IMR-90 (cell line): ENCODE measurements at regions not wholly inside any gene's neighbourhood (a gene's known extent, or its start where the extent isn't known, plus 50 kb on each side); places are given as distances from the start of the nearest gene placed in this dataset.

Experiments
- ATAC-seq: fragments of 200-7000 bp; cut with Tn5 transposase; 2 replicates; pipeline ENCODE4 v1.9.1; 2020; ENCODE audit warnings: low read depth, mild to moderate bottlenecking, moderate library complexity
- BruUV-seq: library from RNA; stranded (reverse); fragments of 400-500 nt; replicated peaks from 2 replicates; lab custom pipeline; 2021; lab: Mats Ljungman, UMichigan
- CTCF ChIA-PET: fragments of 300-600 bp; formaldehyde crosslinking; extraction: SDS; loops from one replicate; lab custom pipeline; 2021; ENCODE audit warnings: antibody characterized with exemption; lab: Yijun Ruan, JAX
- POLR2A ChIA-PET: fragments of 300-600 bp; sonication (Branson Sonifier 250); formaldehyde crosslinking; loops from one replicate; lab custom pipeline; 2022; ENCODE audit warnings: antibody characterized with exemption; ENCODE audit not compliant: unreplicated experiment; lab: Charles Lee
- DNase-seq: peaks from one replicate; pipeline ENCODE4 v3.0.0; 2013
- H2AFZ ChIP-seq: replicated peaks from 2 replicates; pipeline ENCODE3; 2013; ENCODE audit warnings: low read length, mild to moderate bottlenecking; ENCODE audit not compliant: poor library complexity
- H2AK5ac ChIP-seq: 2 replicates; pipeline ENCODE4 v1.6.1; 2013; ENCODE audit warnings: low read depth, low read length, inconsistent platforms
- H2AK9ac ChIP-seq: replicated peaks from 2 replicates; pipeline ENCODE3; 2013; ENCODE audit warnings: mild to moderate bottlenecking, low read depth, low read length, moderate library complexity; ENCODE audit not compliant: poor library complexity
- H2BK120ac ChIP-seq: 2 replicates; pipeline ENCODE4 v1.6.1; 2013; ENCODE audit warnings: low read depth, low read length, inconsistent platforms
- H2BK15ac ChIP-seq: 3 replicates; pipeline ENCODE4 v1.6.1; 2013; ENCODE audit warnings: low read depth, low read length, inconsistent platforms
- H2BK20ac ChIP-seq: 2 replicates; pipeline ENCODE4 v1.6.1; 2013; ENCODE audit warnings: low read depth, mild to moderate bottlenecking, inconsistent platforms, low read length, moderate library complexity
- H2BK5ac ChIP-seq: 2 replicates; pipeline ENCODE4 v1.6.1; 2013; ENCODE audit warnings: mild to moderate bottlenecking, low read depth, low read length, inconsistent platforms; ENCODE audit not compliant: poor library complexity, severe bottlenecking
- H3K14ac ChIP-seq: replicated peaks from 2 replicates; pipeline ENCODE4 v1.6.1; 2013; ENCODE audit warnings: low read depth, low read length, inconsistent platforms
- H3K18ac ChIP-seq: 2 replicates; pipeline ENCODE4 v1.6.1; 2013; ENCODE audit warnings: low read depth, low read length, control low read depth
- H3K23ac ChIP-seq: 2 replicates; pipeline ENCODE4 v1.6.1; 2013; ENCODE audit warnings: low read depth, low read length, inconsistent platforms
- H3K27ac ChIP-seq: 2 replicates; pipeline ENCODE4 v1.5.1; 2013; ENCODE audit warnings: mild to moderate bottlenecking, control low read depth, low read length; ENCODE audit not compliant: insufficient read depth
- H3K27me3 ChIP-seq: 2 replicates; pipeline ENCODE4 v1.6.1; 2013; ENCODE audit warnings: low read length; ENCODE audit not compliant: control insufficient read depth, insufficient read depth
- H3K36me3 ChIP-seq: 2 replicates; pipeline ENCODE4 v1.6.1; 2013; ENCODE audit warnings: low read length, mixed read lengths; ENCODE audit not compliant: control insufficient read depth, insufficient read depth
- H3K4ac ChIP-seq: 2 replicates; pipeline ENCODE4 v1.6.1; 2013; ENCODE audit warnings: low read depth, low read length, inconsistent platforms
- H3K4me1 ChIP-seq: 2 replicates; pipeline ENCODE4 v1.6.1; 2013; ENCODE audit warnings: low read length, mixed read lengths; ENCODE audit not compliant: control insufficient read depth, insufficient read depth
- H3K4me2 ChIP-seq: 2 replicates; pipeline ENCODE4 v1.6.1; 2013; ENCODE audit warnings: low read depth, mild to moderate bottlenecking, control low read depth, low read length, moderate library complexity
- H3K4me3 ChIP-seq: 2 replicates; pipeline ENCODE4 v1.5.1; 2013; ENCODE audit warnings: low read depth, mild to moderate bottlenecking, control low read depth, low read length, moderate library complexity; ENCODE audit not compliant: insufficient read depth
- H3K56ac ChIP-seq: 2 replicates; pipeline ENCODE4 v1.6.1; 2013; ENCODE audit warnings: low read length, inconsistent platforms; ENCODE audit not compliant: insufficient read depth; ENCODE audit errors: extremely low read depth
- H3K79me1 ChIP-seq, 2 experiments: 2 replicates each; pipeline ENCODE4 v1.6.1; 2013; ENCODE audit warnings: low read length in 2 of 2, inconsistent platforms in 1 of 2, low read depth in 1 of 2
- H3K9ac ChIP-seq: 2 replicates; pipeline ENCODE4 v1.6.1; 2013; ENCODE audit warnings: low read depth, low read length, control low read depth
- H3K9me1 ChIP-seq: 2 replicates; pipeline ENCODE4 v1.6.1; 2013; ENCODE audit warnings: low read length, inconsistent platforms; ENCODE audit not compliant: insufficient read depth
- H3K9me3 ChIP-seq: 2 replicates; pipeline ENCODE4 v1.6.1; 2013; ENCODE audit warnings: low read length; ENCODE audit not compliant: control insufficient read depth, insufficient read depth
- H4K20me1 ChIP-seq: 2 replicates; pipeline ENCODE4 v1.6.1; 2013; ENCODE audit warnings: low read length, inconsistent platforms; ENCODE audit not compliant: insufficient read depth
- H4K5ac ChIP-seq: 2 replicates; pipeline ENCODE4 v1.6.1; 2013; ENCODE audit warnings: mild to moderate bottlenecking, low read depth, low read length, control low read depth
- H4K8ac ChIP-seq, 2 experiments: 2 replicates each; pipeline ENCODE4 v1.6.1; 2013; ENCODE audit warnings: low read depth in 2 of 2, low read length in 2 of 2, control low read depth in 1 of 2, inconsistent platforms in 1 of 2
- H4K91ac ChIP-seq: 2 replicates; pipeline ENCODE4 v1.6.1; 2013; ENCODE audit warnings: low read depth, low read length, inconsistent platforms; ENCODE audit not compliant: insufficient read depth
- BHLHE40 ChIP-seq: fragments of 150-350 bp; IDR thresholded peaks from 2 replicates; pipeline ENCODE4 v1.6.1; 2016; ENCODE audit warnings: mild to moderate bottlenecking, low read depth, low read length
- CHD1 ChIP-seq: IDR thresholded peaks from 2 replicates; pipeline ENCODE4 v1.6.1; 2012; ENCODE audit warnings: low read depth, low read length, improper control_type of control experiment
- FOS ChIP-seq: fragments of 150-350 bp; IDR thresholded peaks from 2 replicates; pipeline ENCODE4 v1.6.1; 2016; ENCODE audit warnings: low read depth, low read length
- MXI1 ChIP-seq: IDR thresholded peaks from 2 replicates; pipeline ENCODE4 v1.6.1; 2012; ENCODE audit warnings: low read depth, mild to moderate bottlenecking, low read length, moderate library complexity, borderline replicate concordance
- RFX5 ChIP-seq: IDR thresholded peaks from 2 replicates; pipeline ENCODE4 v1.8.0; 2012; ENCODE audit warnings: low read depth, mild to moderate bottlenecking, low read length, moderate library complexity
- SMC3 ChIP-seq: fragments of 150-350 bp; IDR thresholded peaks from 2 replicates; pipeline ENCODE4 v1.6.1; 2016; ENCODE audit warnings: low read depth, mild to moderate bottlenecking, antibody characterized with exemption, low read length, moderate library complexity
- WGBS, 2 experiments: methylation state at CpG; one replicate each; pipeline versions ENCODE4 v1.1.5 to v1.1.7; 2013; ENCODE audit warnings: missing lambda C conversion rate in 2 of 2; ENCODE audit not compliant: insufficient read length in 1 of 2; ENCODE audit errors: extremely low coverage in 2 of 2; 5-methylcytosine and 5-hydroxymethylcytosine counted together
- dilution Hi-C: fragments of 300-500 bp; cut with HindIII; formaldehyde crosslinking; loops from one replicate; pipeline ENCODE4 v1.14.3; 2018; ENCODE audit warnings: low sequenced_read_pairs; ENCODE audit not compliant: unreplicated experiment
- in situ Hi-C: fragments of 300-500 bp; cut with MboI; formaldehyde crosslinking; loops from 3 replicates; pipeline ENCODE4 v1.14.3; 2019; ENCODE audit warnings: low sequenced_read_pairs, inconsistent platforms, mixed read lengths
- intact Hi-C: fragments of 100-400 bp; cut with micrococcal nuclease; formaldehyde crosslinking; loops from 2 replicates; pipeline ENCODE4 v1.10.0; 2022

GRCh38 chr2:7417845-7418742 lies 500.9 kb downstream of the RNF144A start:
- Histone ChIP-seq H3K18ac (no peak overlapping the region), H3K23ac (no peak overlapping the region), H3K27ac (no peak overlapping the region), H2BK5ac (no peak overlapping the region), H2AK5ac (no peak overlapping the region), H3K4me2 (no peak overlapping the region), H3K4me3 (no peak overlapping the region), H3K4me1 (no peaks in the 10 kb centered on the region), H2BK120ac (no peak overlapping the region), H2BK15ac (no peak overlapping the region), H3K27me3 (no peaks in the 10 kb centered on the region), H2BK20ac (no peak overlapping the region), H2AK9ac (no peak overlapping the region), H4K20me1 (no peaks in the 10 kb centered on the region), H2AFZ (no peak overlapping the region), H3K9ac (no peak overlapping the region), H3K36me3 (no peaks in the 10 kb centered on the region), H3K4ac (no peak overlapping the region), H3K56ac (no peak overlapping the region), H4K8ac (no peak overlapping the region), H3K79me1 (no peaks in the 10 kb centered on the region), H3K9me1 (no peaks in the 10 kb centered on the region), H4K5ac (no peak overlapping the region), H3K9me3 (no peaks in the 10 kb centered on the region), H3K14ac (no peak overlapping the region), H4K91ac (no peak overlapping the region)
- no TSS peak for BruUV-seq
- ATAC-seq (no peak), DNase-seq (no peak)
- TF ChIP-seq CHD1, result no peak
- no peak for TF ChIP-seq MXI1
- TF ChIP-seq BHLHE40, result no peak
- no peak for TF ChIP-seq SMC3
- TF ChIP-seq RFX5, result no peak
- no peak for TF ChIP-seq FOS
- dilution Hi-C loops, result no loop called here
- no CpG with 5 or more reads among the region's 2 CpGs for WGBS, 2 experiments
- intact Hi-C loops, result no loop called here
- in situ Hi-C loops, result no loop called here
- ChIA-PET POLR2A (no interaction called here), CTCF (interaction anchor here (0.8 to 1.6 kb wide), 2 partner anchors 9 to 10 kb away, joined by 3 to 4 read pairs; no protein-coding TSS in a partner anchor)
